Smooth muscle cell of the brain vasculature (primary cell): ENCODE measurements at regions not wholly inside any gene's neighbourhood (a gene's known extent, or its start where the extent isn't known, plus 50 kb on each side); places are given as distances from the start of the nearest gene placed in this dataset.

ENCODE experiments used
- DNase-seq: peaks from one replicate; pipeline ENCODE4 v3.0.0-alpha.2; 2012; ENCODE audit warnings: low read depth, low spot score

DNA sequence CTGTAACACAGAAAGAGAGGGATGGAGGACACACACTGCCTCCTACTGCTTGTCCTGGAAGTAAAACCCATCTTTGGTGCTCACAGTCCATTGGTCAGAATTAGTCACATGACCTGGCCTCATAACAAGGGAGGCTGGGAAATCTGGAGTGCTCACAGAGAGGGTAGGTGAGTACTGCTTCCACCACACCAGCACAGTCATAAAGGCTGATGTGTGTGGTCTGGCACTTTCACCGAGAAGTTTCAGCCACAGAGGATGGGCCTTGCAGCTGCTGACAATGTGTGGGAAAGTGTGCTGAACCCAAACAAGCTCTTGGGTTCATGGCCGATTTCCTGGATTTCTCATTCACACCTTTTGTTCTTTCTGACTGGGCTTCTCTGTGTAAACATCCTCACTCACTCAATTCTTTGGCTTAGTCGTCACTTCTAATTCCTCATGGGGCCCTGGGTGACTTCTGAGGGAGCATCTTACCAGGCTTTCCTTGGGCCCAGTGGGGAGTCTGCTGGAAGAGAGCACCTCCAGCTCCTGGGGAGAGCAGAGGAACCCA lies 100.7 kb downstream of the ASB7 start:
- DNase-seq = no peak

DNA sequence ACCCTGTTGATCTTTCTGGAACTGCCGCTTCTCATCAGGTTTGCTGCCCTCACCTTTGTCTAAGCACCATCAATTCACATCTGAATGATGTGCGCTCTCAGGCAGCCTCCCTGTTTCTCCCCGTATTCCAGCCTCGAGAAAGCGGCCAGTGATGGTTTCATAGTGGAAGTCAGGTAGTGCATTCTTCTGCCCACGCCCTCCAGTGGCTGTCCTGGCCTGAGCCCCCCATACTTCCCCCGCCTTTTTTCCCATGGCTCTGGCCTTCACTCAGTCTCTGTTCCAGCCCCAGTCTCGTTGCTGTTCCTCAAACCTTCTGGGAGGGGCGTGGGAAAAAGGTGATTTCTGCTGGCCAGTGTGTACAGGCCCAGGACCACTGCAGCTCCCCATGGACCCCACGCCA lies 101.3 kb downstream of the ASB7 start:
- DNase-seq = no peak

DNA sequence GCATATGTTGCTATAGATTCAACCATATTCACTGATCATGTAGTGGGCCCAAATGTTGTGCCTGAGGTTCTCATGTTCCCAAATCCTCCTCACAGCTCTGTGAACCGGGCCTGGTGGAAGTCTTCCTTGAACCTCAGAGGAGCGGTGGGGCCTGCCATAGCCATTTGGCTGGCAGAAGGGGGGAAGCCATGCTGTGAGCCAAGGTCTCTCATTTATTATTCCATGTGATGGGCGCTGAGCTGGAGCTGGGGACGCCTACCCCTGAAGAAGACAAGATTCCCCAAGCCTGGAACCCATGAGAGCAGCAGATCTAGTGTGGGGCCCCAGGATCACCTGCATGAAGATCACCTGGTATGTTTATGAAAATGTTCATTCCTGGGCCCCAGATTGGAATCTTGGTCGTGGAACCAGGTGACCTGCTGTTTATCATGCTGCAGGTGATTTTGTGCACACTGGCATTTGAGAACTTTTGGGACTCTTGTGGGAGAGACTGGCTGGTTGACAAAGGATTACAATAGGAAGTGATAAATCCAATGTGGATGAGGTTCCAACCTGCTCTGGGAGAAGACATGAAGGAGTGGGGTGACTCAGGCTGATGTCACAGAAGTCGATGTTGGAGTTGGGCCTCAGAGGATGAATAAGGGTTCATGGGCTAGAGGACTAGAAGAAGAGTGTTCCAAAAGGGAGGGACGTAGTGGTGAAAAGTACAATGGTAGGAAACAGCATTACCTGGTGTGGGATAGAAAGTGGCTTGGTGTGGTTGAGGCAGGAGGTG lies 102.1 kb downstream of the ASB7 start:
- DNase-seq = no peak

DNA sequence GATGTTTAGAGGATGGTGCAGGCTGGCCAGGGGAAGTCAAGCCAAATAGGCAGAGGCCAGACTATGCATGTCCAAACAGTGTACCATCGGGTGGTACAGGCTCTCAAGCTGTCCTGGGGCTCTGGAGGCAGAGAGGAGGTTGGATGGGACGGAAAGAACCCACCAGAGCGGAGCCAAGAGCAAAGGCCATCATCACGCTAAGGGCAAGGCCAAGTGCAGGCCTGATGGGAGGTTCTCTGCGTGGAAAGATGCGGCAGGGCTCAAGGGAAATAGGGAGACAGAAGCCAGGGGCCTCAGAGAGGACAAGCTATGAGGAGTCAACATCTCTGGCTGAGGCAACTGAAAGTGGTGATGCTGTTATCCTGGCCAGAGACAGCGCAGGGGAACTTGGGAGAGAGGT lies 102.7 kb downstream of the ASB7 start:
- DNase-seq = no peak

DNA sequence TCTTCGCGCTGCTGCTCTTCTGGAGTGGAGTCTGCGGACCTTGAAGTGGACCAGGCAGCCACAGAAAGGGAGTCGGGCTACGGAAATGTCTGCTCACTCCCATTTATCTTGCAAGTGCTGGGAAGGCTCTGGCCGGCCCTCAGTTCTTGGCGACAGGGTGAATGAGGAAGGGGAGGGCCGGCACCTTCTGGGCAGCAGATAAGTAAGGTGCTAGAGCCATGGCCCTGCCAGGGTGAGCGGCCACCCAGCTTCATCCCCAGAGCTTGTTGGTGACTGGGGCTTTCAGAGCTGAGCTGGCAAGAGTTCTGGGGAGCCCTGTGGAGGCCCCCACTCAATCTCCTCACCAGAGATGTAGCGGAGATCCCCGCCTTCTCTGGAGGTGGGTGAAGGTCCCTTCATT lies 103.5 kb downstream of the ASB7 start:
- DNase-seq = no peak

DNA sequence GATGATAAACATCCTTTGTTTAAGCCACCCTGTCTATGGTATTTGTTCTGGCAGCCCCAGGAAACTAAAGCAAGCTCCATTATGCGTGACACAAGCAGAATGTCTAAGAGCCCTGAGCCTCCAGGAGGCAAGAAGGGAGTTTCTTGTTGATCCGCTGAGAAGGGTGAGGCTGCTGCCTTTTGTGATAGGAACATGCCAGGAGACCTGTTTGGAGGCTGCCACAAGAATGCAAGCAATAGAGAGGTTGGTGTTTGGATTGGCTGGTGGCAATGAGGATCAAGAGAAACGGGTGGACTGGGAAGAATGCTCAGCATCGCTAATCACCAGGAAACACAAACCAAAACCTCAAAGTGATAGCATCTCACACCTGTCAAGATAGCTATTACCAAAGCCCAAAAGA lies 104.8 kb downstream of the ASB7 start:
- no peak for DNase-seq

DNA sequence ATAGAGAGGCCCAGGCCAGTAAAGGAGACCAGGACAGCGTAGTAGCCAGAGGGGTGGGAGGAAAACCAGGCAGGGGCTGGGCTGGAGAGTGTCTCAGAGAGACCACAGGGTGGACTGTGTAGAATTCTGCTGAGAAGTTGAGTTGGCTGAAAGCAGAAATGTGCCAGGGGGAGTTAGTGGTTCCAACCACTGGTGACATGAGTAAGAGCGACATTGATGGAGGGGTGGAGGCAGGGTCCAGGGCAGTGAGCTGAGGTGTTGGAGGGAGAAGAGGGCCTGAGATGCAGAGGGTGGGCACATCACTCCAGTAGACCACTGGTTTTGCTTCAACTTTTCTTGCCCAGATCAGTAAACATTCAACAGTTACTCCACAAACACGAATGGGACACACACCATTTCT lies 106.5 kb downstream of the ASB7 start:
- no peak for DNase-seq

DNA sequence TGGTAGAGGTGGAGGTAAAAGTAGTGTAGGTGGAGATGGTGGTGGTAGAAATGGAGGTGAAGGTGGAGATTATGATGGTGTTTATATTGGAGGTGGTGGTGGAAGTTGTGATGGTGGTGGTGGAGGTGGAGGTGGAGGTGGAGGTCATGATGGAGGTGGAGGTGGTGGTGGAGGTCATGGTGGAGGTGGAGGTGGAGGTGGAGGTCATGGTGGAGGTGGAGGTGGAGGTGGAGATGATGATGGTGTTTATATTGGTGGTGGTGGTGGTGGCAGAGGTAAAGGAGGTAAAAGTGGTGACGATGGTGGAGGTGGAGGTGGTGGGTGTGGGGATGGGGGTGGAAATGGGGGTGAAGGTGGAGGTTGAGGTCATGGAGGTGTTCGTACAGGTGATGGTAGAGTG lies 107.8 kb downstream of the ASB7 start:
- no peak for DNase-seq

DNA sequence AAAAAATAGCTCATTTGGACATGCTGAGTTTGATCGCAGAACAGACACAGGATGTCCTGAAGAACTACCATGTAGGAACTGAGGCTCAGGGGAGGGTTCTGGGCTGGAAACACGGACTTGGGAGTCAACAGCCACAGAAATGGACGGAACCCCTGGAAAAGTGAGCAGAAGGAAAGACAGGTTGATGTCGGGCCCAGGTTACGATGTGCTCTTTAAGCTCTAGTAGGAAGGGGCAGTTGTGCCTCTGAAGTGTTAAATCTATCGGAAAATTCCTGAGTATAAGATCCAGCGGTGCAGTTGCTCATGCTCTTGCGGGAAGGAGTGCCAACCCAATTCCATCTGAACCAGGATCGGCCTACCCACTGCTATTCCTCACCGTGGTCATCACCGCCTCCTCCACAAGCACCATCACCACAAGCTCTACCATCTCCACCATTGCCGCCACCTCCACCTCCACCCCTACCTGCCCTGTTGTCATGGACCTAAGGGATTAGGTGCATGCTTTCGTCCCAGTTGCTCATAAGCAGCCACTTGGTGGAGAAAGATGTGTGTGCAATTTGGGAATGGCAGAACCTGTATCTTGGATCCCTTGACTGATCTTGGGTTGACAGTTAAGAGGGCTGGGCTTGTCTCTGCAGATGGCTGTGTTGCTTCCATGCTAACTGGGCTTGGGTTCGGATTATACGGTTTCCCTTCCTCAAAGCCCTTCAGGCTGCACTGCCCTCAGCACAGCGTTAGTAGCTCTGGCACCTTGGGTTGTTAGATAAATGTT lies 108.5 kb downstream of the ASB7 start:
- no peak for DNase-seq

DNA sequence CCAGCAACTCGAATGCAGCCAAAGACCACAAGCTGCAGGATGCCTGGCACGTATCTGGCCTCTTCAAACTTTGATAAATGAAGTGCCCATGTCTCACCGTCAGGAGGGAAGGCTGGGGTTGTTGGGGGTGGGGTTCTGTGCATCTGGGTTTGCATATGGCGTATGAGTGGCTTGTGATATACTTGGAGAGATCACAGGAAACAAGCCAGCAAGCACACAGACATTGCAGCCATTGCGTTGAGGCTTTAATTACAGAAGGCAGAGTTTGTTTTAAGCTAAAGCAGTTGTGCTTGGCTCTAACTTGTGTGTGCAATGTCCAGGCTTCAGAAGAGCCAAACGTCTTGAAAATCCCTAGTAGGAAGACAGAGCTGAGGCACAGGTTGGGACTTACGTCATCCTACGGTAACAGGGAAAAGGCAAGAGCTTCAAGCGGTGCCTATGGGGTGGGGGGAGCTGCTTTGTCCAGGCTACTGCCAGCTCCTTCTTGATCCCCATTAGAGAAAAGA lies 109.2 kb downstream of the ASB7 start:
- DNase-seq = no peak

DNA sequence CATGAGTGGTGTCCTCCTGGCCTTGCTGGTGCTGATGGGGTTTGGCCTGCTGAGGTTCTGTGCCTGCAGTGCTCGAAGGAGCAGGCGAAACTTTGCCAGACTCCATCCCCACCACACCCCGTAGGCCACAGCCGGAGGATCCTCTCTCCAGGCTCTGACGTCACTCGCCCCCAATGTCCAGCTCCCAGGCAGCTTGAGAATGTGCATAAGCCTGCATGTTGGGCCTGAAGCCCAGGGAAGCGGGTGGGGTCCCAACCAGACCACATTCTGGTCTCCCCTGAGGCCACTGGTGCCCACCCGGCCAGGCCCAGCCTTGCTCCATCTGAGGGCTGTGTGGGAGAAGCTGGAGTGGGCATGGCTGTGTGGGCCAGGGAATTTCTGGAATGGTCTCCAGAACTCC lies 109.8 kb downstream of the ASB7 start:
- no peak for DNase-seq

DNA sequence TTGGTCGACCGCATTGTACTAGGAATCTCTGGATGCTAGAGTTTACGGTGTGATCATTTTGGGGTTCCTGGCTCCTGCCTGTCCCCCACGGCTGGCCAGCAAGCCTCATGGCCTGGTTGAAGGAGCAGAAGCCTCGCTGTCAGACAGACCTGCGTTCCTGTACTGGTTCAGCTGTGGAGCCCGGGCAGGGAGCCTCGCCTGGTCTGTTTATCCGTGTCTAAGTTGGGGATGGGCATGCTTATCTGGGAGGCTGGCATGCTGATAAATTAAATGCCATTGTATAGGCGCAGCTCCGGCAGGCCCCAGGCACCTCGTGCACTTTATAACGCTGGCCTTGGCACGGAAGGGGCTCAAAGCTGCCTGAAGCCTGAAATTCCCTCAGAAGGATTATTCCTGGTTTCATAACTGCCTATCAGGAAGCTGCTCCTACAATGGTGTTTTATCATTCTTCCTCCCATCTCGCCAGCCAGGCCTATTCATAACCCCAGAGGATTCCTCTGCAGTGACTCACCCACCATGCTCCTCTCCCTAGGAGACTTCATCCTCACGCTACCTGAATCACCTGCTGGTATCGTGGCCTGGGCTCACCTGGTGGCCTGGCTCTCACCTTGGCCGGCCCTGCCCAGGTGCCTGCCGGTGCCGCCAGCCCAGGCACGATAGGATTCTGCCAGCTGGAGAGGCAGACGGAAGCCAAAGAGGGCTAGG lies 110.9 kb downstream of the ASB7 start:
- no peak for DNase-seq

DNA sequence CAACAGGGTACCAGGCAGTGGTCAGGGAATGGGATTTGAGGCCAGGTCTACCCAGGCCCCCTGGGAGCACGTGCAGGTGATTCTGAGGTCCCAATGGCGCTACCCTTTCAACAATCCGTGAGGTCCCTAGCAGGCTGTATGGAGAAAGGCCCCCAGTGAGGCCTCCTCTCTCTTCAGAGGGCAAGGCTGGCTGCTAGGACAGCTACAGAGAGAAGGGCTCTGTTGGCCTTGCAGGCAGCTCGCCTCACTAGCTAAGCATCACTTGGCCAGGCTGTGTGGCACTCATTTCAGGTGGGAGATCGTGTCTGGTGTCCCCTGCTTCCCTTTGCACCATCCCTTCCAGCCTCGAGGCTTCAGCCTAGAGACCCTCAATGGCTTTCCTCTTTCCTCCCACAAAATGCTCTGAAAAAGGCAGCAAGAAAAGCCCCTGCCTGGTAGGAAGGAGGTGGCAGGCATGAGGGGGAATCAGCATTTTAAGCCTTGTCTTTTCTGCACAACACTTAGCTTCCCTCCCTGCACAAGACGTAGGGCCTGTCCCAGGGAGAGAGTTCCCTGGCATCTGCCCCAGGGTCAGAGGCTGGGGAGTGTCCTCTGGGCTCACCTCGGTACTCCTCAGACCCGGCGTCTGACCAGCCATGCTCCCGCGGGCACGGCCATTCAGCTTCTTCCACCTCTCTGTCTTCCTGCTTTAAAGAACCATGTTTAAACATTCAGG lies 111.8 kb downstream of the ASB7 start:
- DNase-seq = no peak

DNA sequence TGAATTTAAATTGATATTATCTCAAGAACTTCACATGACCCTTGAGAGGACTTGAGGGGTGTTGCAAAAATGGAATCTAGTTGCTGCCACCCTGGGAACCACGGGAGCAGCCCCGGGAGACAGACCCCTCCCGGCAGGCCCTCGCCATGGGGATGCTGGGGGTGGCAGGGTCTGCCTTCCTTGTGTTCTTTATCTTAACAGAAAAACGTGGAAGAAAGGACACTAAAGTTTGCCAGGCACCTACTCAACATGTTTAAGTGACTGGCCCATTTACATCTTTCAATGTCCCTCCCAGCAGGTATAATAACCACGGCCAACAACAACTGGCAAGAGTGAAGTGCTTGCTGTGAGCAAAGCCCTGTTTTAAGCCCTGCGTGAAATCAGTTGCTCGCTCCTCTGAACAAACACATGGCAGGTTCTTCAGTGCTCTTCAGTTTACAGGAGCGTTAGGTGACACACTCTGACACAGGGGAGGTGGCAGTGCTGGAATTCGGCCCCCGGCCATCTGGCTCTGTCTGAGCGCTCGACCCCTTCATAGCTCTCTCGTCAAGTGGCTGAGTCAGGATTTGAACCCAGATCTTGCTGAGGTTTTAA lies 112.5 kb downstream of the ASB7 start:
- no peak for DNase-seq

DNA sequence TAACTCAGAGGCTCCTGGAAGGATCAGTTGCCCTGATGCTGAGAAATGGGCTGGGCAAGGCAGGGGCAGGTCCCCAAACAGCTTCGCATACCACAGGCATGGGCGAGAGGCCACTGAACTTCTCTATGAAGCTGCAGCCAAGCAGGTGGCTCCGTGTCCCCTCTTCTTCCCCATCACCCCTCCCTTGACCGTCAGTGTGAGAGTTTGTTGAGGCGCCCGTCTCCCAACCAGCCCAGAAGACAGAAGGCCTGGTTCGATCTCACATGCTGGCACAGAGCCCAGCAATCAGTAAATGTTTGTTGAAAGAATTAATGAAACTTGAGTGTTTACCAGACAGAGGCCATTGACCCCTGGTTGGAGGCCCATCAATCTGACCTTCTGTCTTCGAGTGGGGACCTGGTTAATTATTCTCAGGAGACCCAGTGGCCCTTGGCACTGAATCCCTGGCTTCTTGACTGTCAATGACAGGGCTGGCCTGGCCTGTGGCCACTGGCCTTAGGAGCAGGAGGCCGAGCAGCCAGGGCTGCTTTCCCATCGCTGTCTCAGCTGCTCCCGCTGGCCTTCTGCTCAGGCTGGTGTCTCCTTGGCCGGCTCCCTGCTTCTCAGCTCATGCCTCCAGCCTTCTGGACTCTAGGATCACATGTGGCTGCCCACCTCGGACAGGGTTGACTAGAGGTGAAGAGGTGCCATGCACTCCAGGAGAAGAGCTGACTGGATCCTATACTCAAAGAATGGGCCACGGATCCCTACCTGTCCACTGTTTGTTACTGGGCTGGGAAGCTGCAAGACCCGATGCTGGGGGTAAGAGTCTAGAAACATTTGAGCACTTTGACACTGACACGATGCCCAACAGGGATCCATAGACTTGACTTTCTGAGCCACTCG lies 113.4 kb downstream of the ASB7 start:
- no peak for DNase-seq

DNA sequence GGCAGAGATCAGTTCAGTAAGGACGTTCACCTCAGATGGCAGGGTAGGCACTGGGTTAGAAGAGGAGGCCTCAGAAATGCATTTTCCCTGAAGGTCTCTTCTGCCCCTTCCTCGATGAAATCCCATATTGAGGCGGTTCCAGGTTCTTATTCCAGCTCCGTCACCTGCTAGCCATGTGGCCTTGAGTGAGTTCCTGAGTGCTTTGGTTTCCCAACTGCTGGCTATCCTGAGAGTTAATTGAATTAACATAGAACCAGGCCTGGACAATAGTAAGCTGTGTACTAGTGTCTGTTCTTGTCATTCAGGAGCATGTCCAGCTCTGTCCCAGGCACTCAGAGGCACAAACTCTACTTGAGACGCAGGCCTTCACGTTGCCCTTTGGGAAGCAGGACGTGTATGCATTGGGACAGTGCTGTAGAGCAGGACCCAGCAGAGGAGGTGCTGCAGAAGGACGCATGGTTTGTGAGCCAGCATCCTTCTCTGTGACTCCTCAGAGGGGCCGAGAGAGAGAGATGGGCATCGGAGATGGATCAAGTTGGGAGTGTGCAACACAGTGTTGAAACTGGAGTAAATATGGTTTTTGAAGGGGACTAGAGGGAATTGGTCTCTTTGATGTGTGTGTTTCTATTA lies 114.2 kb downstream of the ASB7 start:
- DNase-seq = no peak

DNA sequence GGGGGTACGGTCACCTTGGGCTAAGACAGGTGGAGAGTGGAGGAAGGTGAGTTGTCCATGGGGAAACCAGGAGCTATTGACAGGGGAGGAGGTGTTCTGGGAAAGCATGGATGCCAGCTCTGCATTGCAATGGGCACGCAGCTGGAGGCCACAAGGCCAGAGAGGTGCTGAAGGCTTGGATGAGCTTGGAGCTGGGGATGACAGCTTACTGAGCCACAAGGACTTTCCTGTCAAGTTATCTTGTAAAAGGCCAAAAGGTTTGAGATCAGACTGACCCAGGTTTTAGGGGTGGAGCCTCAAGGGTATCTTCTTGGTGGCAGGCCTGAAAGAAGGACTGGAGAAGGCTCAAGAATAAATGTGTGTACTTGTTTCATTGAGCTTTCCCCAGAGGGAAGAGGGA lies 115.2 kb downstream of the ASB7 start:
- DNase-seq = no peak

DNA sequence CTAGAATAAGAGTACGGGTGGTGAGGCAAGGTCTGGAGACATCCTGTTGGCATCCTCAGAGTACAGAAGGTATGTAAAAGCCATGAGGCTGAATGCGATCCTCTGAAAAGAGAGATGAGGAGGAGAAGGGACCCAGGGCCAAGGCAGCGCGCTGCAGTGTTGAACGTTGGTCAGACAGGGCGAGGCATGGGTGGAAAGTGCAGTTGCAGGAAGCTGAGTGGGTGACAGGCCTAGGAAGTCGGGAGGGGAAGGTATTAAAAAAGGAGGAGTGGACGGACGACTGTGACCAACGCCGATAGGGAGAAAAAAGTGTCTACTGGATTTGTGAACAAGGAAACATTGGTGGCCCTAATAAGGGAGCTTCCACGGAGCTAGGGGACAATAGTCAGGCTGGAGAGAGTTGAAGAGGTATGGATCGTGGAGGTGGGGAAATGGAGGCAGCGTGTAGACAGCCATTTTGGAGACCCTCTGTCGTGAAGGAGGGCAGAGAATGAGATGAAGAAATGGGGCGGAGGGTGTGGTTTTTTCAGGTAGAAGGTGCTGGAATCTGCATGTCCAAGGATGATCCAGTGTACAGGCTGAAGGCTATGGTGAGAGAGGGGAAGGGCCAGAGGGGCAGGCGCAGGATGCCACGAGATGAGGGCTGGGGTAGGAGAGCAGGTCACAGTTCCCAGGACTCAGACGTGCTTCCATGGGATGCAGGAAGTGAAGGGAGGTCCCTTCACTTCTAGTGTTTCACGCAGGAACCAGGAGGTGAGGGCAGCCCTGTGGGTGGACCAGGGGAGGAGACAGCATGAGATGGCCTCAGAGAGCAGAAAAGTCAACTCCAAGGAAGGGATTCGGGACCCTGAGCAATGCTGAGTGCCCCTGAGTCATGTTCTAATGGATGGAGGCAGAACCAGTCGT lies 115.9 kb downstream of the ASB7 start:
- DNase-seq = no peak
